Nephron (organoid): ENCODE measurements at regions not wholly inside any gene's neighbourhood (a gene's known extent, or its start where the extent isn't known, plus 50 kb on each side); places are given as distances from the start of the nearest gene placed in this dataset.
"Not testable (repeated sequence)": the region's sequence is repeated elsewhere in the genome, so short reads cannot be mapped to it uniquely, and the experiment has no call there.

Experiments used
- H3K27ac Mint-ChIP-seq, 3 experiments: 2 replicates each; pipeline ENCODE4 v1.8.0; 2020; ENCODE audit warnings: mixed read lengths in 3 of 3, mild to moderate bottlenecking in 2 of 3, moderate library complexity in 1 of 3
- H3K27me3 Mint-ChIP-seq: 2 replicates; pipeline ENCODE4 v1.8.0; 2021; ENCODE audit warnings: low read depth, mild to moderate bottlenecking, moderate library complexity, mixed read lengths
- H3K36me3 Mint-ChIP-seq: 2 replicates; pipeline ENCODE4 v1.8.0; 2020; ENCODE audit warnings: low read depth, mixed read lengths
- H3K4me1 Mint-ChIP-seq: 2 replicates; pipeline ENCODE4 v1.8.0; 2020; ENCODE audit warnings: mixed read lengths
- H3K4me3 Mint-ChIP-seq, 3 experiments: 2 replicates each; pipeline ENCODE4 v1.8.0; 2020; ENCODE audit warnings: mild to moderate bottlenecking in 3 of 3, mixed read lengths in 3 of 3, moderate library complexity in 2 of 3
- H3K9me3 Mint-ChIP-seq: 2 replicates; pipeline ENCODE4 v1.8.0; 2020; ENCODE audit warnings: mixed read lengths
- TF ChIP-seq, protein P1 (sequence below), 3 experiments: fragments of 200-600 bp; sonication (generic); IDR thresholded peaks; one replicate each; pipeline ENCODE4 v1.5.0; 2021; ENCODE audit warnings: antibody characterized with exemption in 3 of 3; ENCODE audit not compliant: unreplicated experiment in 3 of 3

DNA sequence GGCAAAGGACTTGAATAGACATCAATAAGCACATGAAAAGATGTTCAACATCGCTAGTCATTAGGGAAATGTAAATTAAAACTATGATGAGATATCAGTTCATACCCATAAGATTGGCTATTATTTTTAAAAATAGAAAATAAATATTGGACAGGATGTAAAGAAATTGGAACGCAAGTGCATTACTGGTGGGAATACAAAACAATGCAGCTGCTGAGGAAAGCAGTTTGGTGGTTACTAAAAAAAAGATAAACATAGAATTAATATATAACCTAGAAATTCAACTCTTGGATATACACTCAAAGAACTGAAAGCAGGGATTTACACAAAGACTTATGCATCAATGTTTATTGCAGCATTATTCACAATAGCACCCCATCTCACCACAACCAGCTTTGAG lies 174.5 kb upstream of the NDUFV2 start:
- Mint-ChIP-seq H3K4me1 (no peaks in the 10 kb centered on the region), H3K27ac (no peak overlapping the region), H3K27me3 (peaks cover 6% of the 10 kb centered on the region), H3K4me3 (no peak overlapping the region), H3K9me3 (peaks cover 30% of the 10 kb centered on the region), H3K36me3 (peaks cover 4% of the 10 kb centered on the region)
- TF ChIP-seq, protein P1, sequence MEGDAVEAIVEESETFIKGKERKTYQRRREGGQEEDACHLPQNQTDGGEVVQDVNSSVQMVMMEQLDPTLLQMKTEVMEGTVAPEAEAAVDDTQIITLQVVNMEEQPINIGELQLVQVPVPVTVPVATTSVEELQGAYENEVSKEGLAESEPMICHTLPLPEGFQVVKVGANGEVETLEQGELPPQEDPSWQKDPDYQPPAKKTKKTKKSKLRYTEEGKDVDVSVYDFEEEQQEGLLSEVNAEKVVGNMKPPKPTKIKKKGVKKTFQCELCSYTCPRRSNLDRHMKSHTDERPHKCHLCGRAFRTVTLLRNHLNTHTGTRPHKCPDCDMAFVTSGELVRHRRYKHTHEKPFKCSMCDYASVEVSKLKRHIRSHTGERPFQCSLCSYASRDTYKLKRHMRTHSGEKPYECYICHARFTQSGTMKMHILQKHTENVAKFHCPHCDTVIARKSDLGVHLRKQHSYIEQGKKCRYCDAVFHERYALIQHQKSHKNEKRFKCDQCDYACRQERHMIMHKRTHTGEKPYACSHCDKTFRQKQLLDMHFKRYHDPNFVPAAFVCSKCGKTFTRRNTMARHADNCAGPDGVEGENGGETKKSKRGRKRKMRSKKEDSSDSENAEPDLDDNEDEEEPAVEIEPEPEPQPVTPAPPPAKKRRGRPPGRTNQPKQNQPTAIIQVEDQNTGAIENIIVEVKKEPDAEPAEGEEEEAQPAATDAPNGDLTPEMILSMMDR (IDR thresholded peaks at IDR 0.05; ENCODE audit: unreplicated experiment in 3 of 3) = no peak

DNA sequence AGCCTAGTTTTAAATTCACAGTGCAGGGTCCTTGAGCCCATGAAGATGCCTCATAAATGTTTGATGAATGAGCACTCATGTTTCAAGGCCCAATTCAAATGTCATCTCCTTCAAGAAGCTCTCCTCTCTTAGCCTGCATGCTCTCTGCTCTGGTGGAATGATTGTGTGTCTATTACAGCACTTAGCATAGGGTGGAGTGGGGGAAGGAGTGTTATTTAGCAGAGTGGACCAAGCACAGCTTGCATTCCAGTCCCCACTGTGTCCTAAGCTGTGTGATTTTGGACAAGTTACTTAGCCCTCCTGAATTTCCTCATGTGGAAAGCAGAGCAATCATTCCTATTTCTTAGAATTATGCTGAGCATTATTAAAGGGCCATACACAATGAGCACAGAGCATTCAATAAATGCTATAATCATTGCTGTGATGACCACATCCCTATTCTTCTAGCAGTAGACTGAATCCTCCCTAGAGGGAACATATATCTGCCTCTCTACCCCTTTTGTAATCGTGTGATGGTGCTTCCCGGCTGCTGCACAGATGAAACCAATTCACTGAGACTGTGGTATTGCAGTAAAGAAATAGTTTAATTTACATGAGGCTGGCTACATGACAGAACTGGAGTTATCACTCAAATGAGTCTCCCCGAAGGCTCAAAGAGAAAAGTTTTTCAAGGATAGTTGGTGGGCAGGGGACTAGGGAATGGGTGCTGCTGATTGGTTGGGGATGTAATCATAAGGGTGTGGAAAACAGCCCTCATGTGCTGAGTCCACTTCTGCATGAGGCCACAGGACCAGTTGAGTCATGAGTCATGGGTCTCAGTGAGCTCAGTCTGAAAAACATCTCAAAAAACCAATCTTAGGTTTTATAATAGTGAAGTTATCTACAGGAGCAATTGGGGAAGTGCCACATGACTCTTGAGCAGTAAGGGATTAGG lies 173.4 kb upstream of the NDUFV2 start:
- H3K9me3 Mint-ChIP-seq = peaks cover 32% of the 10 kb centered on the region
- peaks cover 4% of the 10 kb centered on the region for H3K36me3 Mint-ChIP-seq
- TF ChIP-seq, protein P1 (IDR thresholded peaks at IDR 0.05; ENCODE audit: unreplicated experiment in 3 of 3) = no peak
- H3K4me3 Mint-ChIP-seq = no peak overlapping the region
- H3K4me1 Mint-ChIP-seq = peaks cover 3% of the 10 kb centered on the region
- H3K27me3 Mint-ChIP-seq = peaks cover 6% of the 10 kb centered on the region
- H3K27ac Mint-ChIP-seq = no peak overlapping the region

DNA sequence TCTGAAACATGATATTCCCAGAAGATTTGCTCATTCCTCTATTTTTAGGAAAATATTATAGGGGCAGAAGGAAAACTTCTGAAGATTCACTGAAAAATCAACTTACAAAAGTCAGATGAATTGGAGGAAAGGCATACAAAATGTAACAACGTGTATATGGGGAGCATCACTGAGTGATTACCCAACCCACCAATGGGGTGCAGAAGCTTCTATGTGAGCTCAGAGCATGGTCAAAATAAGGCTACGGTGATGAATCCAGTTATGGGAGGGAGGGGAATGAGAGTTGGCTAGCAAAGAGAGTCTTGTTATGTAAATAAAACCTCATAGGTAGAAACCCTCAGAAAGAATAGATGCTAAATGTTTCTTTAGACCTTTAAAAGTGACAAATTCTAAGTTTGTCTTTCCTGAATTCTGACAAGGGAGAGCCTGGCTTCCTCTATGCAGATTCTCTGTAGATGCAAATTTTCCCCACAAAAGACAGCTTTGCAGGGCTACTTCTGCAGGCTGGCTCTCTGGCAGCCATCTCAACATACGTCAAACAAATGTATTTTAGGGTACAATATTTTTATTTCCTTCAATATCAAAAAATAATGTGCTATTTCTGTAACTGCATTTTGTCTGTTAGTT lies 171.4 kb upstream of the NDUFV2 start:
- Mint-ChIP-seq H3K9me3 (peaks cover 27% of the 10 kb centered on the region), H3K27ac (no peak overlapping the region), H3K27me3 (peaks cover 3% of the 10 kb centered on the region), H3K36me3 (peaks cover 4% of the 10 kb centered on the region), H3K4me3 (no peak overlapping the region), H3K4me1 (peaks cover 9% of the 10 kb centered on the region)
- TF ChIP-seq, protein P1 (IDR thresholded peaks at IDR 0.05; ENCODE audit: unreplicated experiment in 3 of 3) = no peak

DNA sequence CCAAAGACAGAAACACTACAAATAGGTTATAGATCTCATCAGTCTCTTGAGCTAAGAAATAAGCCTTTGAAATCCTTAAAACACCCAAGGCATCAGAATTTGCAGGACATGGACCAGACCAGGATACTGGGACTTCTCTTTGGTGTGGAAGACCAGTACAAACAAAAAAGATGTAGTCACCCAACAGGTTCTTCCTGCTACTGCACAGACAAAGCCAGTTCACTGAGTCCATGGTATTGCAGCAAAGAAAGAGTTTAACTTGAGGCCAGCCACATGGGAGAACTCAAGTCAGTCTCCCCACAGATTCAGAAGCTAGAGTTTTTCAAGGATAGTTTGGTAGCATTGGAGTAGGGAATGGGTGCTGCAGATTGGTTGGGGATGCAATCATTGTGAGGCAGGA lies 169.6 kb upstream of the NDUFV2 start:
- no peak overlapping the region for H3K4me3 Mint-ChIP-seq

DNA sequence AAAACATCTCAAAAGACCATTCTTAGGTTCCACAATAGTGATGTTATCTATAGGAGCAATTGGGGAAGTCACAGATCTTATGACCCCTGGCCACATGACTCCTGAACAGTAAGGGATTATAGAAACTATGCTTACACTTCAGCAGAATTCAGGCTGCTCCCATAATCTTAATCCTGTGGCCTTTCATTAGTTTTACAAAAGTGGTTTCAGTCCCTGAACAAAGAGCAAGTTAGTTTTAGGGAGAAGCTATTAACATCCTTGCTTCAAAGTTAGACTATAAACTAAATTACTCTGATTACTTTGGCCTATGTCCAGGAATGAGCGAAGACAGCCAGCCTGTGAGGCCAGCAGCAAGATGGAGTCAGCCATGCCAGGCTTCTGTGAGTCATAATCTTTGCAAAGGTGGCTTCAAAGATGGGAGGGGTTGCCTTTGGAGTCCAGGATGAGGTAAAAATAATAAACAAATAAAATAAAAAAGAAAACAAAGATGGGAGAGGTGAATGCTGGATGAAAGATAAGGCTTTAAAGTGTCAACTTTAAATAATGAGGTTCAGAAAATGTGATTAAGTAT lies 168.7 kb upstream of the NDUFV2 start:
- peak overlapping the region in 2 of 3 experiments; percentile 42 to 82 for H3K27ac Mint-ChIP-seq
- H3K9me3 Mint-ChIP-seq = peaks cover 16% of the 10 kb centered on the region
- H3K4me1 Mint-ChIP-seq = peaks cover 33% of the 10 kb centered on the region
- no peak overlapping the region for H3K4me3 Mint-ChIP-seq
- TF ChIP-seq, protein P1 (IDR thresholded peaks at IDR 0.05; ENCODE audit: unreplicated experiment in 3 of 3) = no peak
- no peaks in the 10 kb centered on the region for H3K36me3 Mint-ChIP-seq
- H3K27me3 Mint-ChIP-seq = peaks cover 15% of the 10 kb centered on the region

More for the DNA sequence above, 169.6 kb upstream of the NDUFV2 start:
- TF ChIP-seq, protein P1 (IDR thresholded peaks at IDR 0.05; ENCODE audit: unreplicated experiment in 3 of 3) = no peak
- Mint-ChIP-seq H3K27me3 (peaks cover 10% of the 10 kb centered on the region), H3K4me1 (peaks cover 27% of the 10 kb centered on the region), H3K27ac (no peak overlapping the region), H3K9me3 (peaks cover 19% of the 10 kb centered on the region), H3K36me3 (no peaks in the 10 kb centered on the region)

DNA sequence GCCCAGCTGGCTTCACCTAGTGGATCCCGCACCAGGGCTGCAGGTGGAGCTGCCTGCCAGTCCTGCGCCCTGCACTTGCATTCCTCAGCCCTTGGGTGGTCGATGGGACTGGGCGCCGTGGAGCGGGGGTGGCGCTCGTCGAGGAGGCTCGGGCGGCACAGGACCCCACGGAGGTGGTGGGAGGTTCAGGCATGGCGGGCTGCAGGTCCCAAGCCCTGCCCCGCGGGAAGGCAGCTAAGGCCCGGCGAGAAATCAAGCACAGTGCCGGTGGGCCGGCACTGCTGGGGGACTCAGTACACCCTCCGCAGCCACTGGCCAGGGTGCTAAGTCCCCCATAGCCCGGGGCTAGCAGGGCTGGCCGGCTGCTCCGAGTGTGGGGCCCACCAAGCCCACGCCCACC lies 167.2 kb upstream of the NDUFV2 start:
- peaks cover 15% of the 10 kb centered on the region for H3K27me3 Mint-ChIP-seq

More for the DNA sequence above, 167.2 kb upstream of the NDUFV2 start:
- not testable (repeated sequence) for H3K36me3 Mint-ChIP-seq, H3K27ac Mint-ChIP-seq, H3K9me3 Mint-ChIP-seq, H3K4me3 Mint-ChIP-seq
- H3K4me1 Mint-ChIP-seq = peaks cover 38% of the 10 kb centered on the region
